LNCAP (cell line): ENCODE measurements at regions not wholly inside any gene's neighbourhood (a gene's known extent, or its start where the extent isn't known, plus 50 kb on each side); places are given as distances from the start of the nearest gene placed in this dataset.

ENCODE experiments used
- TF ChIP-seq, protein P1 (sequence below): fragments of 450-650 bp; IDR thresholded peaks from 2 replicates; pipeline ENCODE4 v1.5.1; 2017; ENCODE audit warnings: mild to moderate bottlenecking

DNA sequence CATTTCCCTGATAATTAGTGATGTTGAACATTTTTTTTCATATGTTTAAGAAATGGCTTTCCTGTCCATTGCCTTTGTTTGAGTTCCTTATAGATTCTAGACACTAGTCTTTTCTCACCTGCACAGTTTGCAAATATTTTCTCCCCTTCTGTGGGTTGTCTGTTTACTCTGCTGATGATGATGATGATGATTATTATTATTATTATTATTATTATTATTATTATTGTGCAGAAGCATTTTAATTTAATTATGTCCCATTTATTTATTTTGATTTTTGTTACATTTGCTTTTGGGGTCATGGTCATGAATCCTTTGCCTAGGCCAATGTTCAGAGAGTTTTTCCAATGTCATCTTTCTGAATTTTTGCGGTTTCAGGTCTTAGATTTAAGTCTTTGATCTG is 492.5 kb upstream of the TSHZ3 start:
- TF ChIP-seq, protein P1, sequence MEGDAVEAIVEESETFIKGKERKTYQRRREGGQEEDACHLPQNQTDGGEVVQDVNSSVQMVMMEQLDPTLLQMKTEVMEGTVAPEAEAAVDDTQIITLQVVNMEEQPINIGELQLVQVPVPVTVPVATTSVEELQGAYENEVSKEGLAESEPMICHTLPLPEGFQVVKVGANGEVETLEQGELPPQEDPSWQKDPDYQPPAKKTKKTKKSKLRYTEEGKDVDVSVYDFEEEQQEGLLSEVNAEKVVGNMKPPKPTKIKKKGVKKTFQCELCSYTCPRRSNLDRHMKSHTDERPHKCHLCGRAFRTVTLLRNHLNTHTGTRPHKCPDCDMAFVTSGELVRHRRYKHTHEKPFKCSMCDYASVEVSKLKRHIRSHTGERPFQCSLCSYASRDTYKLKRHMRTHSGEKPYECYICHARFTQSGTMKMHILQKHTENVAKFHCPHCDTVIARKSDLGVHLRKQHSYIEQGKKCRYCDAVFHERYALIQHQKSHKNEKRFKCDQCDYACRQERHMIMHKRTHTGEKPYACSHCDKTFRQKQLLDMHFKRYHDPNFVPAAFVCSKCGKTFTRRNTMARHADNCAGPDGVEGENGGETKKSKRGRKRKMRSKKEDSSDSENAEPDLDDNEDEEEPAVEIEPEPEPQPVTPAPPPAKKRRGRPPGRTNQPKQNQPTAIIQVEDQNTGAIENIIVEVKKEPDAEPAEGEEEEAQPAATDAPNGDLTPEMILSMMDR: no peak

DNA sequence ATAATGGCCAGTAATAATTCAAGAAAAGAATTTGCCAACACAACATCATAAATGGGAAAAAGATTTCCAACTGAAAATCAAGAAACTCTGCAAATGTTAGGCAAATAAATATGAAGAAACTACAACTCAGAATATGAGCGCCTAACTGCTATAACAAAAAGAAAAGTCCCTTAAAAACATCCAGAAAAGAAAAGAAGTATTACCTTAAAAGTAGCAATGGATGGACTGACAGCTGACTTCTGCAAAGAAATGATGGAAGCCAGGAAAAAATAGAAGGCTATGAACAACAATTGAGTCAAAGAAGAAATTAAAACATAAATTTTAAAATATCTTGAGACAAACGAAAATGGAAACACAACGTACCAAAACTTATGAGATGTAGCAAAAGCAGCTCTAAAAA is 482.3 kb upstream of the ZNF507 start:
- TF ChIP-seq, protein P1: no peak

DNA sequence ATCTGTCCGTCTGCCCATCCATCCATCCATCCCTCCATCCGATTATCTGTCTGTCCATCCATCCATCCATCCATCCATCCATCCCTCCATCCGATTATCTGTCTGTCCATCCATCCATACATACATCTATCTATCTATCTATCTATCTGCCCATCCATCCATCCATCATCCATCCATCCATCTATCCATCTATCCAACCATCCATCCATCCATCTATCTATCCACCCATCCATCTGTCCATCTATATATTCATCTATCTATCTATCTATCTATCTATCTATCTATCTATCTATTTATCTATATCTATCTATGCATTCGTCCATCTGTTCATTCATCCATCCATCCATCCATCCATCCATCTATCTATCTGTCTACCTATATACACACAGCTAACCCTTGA is 471.1 kb upstream of the ZNF507 start:
- TF ChIP-seq, protein P1: no peak

DNA sequence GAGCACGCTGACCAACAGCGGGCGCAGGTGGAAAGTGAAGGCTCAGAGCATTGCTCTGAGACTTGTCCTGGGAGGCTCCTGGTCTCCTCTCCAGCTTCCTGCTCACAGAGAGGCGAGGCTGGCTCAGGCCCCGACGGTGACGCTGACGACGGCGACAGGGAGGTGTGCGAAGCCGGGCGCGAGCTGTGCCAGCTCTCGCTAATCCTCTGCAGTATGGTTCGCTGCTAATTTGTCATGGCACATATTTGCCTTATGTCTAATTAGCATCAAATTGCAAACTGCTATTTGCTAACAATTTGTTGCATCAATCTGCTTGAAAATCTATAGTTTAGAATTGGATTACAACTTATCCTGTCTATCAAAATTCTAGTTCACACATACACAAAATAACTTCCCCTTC is 469.8 kb upstream of the ZNF507 start:
- TF ChIP-seq, protein P1: no peak

DNA sequence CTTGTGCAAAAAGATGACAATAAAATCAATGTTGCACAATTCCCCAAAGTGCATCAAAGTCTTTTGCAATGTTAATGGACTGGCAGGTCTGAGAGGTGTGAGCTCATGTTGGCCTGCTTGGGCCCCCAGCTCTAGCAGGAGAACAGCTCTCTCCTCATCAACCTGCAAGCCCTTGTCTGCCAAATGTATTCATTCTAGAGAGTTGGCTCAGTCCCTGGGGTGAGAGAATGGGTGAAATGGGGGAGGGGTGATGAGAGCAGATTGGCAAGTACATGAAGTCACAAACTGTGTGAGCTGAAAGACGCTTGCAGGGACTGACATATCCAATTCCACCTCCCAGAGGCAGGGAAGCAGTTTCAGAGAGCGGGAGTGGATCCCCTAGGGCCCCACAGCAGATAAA is 465.1 kb upstream of the ZNF507 start:
- TF ChIP-seq, protein P1: no peak

DNA sequence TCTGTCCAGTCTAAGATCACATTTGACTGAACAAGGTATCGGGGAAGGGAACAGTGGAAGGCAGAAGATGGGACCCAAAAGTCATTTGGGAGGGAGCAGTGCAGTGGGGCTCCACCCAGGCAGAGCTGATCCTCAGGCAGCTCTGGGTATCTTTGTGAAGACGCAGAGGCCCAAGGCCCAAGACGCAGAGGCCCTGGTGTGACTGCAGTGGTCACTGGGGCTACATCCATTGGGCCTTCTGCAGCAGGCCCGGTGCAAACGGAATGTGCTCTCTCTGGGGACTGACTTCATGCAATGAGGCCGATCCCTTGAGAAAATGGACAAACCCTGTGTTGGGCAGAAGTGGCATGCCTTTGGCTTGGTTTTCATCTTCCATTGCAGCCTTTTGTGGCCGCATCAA is 463.4 kb upstream of the ZNF507 start:
- TF ChIP-seq, protein P1: no peak

DNA sequence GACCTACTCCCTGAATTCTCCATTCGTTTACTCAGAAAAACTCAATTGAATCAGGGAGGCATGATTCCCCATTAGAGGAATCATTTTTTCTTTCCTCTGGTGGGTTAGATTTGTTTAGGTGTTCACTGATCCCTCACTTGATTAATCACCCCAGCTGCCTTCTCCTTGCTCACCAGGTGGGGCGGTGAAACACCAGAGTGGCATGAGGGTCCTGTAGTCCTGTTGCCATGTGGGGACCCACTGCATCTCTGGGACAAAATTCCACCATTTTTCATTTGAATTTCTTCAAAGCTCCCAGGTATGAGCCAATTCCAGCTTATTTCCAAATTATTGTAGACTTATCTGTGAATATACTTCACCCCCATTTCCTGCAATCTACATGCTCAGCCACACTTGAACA is 462.7 kb upstream of the ZNF507 start:
- TF ChIP-seq, protein P1: no peak

DNA sequence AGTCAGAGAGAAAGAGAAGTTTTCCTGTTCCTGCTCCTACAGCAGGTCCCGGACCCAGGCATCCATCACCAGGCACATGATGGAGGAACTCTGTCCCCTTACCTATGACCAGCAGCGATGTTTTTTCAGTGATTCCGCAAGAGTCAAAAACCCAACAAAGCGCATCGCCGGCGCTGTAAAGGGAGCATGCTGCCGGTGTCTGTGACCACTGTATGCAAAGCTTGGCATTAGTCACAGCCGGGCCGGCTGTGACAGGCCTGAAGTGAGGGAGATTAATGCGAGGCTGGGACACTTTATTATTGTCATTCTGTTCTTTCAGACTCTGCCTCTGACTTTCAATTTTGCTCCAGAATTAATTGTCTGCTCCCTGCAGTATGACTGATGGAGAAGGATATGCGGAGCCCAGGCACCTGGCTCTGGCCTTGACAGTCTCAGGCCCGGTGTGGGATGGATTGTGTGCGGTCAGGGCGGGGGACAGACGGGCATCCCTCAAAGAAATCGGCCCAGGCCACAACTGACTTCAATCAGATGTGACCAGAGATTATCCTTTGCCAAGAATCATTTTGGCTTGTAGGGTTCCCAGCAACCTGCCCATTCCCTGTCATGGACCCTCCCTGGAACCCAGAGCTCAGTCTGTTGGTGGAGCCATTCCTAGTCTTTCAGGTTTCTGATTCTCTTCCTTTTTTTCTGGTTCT is 462.0 kb upstream of the ZNF507 start:
- TF ChIP-seq, protein P1: no peak
